ENCODE measurements at regions not wholly inside any gene's neighbourhood (a gene's known extent, or its start where the extent isn't known, plus 50 kb on each side); places are given as distances from the start of the nearest gene placed in this dataset.

DNA sequence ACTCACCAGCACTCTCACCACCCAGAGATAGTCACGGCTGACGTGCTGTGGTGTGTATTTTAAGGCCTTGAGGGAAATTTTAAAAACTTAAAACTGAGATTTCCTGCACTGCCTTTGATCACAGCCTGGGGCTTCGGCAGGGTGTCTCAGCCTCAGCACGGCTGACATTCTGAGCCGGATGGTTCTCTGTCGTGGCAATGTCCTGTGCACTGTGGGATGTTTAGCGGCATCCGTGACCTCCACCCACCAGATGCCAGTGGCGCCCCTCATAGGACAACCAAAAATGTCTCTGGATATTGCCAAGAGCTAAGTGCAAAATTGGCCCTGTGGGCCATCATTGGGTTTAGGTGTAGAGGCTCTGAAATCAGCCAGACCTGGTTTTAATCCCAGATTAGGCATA lies 142.2 kb upstream of the KCNG1 start:
- intact Hi-C loops (cut with DNase I) = no loop called here
- H3K4me1 ChIP-seq (ENCODE audit: insufficient read depth) = no peaks in the 10 kb centered on the region
- DNase-seq = no peak
- H3K27ac ChIP-seq = no peak overlapping the region
- H3K27me3 ChIP-seq = no peaks in the 10 kb centered on the region
- H3K9me3 ChIP-seq = no peaks in the 10 kb centered on the region
- 74 to 83% (median 78%) methylated on average over 9 of the region's 9 CpGs for WGBS, 3 donors
- no peaks in the 10 kb centered on the region for H3K36me3 ChIP-seq
- TF ChIP-seq POLR2A (IDR thresholded peaks at IDR 0.05) (no peak), EP300 (IDR thresholded peaks at IDR 0.05) (no peak)
- TF ChIP-seq, protein P1, sequence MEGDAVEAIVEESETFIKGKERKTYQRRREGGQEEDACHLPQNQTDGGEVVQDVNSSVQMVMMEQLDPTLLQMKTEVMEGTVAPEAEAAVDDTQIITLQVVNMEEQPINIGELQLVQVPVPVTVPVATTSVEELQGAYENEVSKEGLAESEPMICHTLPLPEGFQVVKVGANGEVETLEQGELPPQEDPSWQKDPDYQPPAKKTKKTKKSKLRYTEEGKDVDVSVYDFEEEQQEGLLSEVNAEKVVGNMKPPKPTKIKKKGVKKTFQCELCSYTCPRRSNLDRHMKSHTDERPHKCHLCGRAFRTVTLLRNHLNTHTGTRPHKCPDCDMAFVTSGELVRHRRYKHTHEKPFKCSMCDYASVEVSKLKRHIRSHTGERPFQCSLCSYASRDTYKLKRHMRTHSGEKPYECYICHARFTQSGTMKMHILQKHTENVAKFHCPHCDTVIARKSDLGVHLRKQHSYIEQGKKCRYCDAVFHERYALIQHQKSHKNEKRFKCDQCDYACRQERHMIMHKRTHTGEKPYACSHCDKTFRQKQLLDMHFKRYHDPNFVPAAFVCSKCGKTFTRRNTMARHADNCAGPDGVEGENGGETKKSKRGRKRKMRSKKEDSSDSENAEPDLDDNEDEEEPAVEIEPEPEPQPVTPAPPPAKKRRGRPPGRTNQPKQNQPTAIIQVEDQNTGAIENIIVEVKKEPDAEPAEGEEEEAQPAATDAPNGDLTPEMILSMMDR (IDR thresholded peaks at IDR 0.05) = no peak
- no peak overlapping the region for H3K4me3 ChIP-seq

DNA sequence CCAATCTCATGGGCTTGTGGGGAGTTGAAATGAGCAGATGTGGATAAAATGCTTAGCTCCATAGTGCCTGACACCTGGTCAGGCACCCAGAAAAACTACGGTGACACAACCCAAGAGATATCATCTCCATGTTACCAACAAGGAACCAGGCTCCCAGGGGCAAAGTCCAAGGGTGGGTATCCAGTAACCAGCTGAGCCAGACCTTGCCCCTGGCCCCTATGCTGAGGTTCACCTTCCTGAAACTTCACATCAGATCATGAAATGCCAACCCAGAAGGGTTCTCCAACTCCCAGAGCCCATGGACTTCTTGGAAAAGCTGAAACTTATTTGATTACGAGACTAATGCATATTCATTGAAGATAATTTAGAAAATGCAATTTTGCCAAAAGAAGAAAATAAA lies 141.8 kb upstream of the KCNG1 start:
- no peak for DNase-seq
- Histone ChIP-seq H3K9me3 (no peaks in the 10 kb centered on the region), H3K36me3 (no peaks in the 10 kb centered on the region), H3K4me3 (no peak overlapping the region), H3K27me3 (no peaks in the 10 kb centered on the region), H3K4me1 (ENCODE audit: insufficient read depth) (no peaks in the 10 kb centered on the region), H3K27ac (no peak overlapping the region)
- TF ChIP-seq, protein P1 (IDR thresholded peaks at IDR 0.05) = no peak
- no peak for TF ChIP-seq POLR2A (IDR thresholded peaks at IDR 0.05)
- TF ChIP-seq EP300 (IDR thresholded peaks at IDR 0.05) = no peak
- intact Hi-C loops (cut with DNase I) = no loop called here
- 88 to 90% (median 88%) methylated on average over 2 of the region's 2 CpGs for WGBS, 3 donors

DNA sequence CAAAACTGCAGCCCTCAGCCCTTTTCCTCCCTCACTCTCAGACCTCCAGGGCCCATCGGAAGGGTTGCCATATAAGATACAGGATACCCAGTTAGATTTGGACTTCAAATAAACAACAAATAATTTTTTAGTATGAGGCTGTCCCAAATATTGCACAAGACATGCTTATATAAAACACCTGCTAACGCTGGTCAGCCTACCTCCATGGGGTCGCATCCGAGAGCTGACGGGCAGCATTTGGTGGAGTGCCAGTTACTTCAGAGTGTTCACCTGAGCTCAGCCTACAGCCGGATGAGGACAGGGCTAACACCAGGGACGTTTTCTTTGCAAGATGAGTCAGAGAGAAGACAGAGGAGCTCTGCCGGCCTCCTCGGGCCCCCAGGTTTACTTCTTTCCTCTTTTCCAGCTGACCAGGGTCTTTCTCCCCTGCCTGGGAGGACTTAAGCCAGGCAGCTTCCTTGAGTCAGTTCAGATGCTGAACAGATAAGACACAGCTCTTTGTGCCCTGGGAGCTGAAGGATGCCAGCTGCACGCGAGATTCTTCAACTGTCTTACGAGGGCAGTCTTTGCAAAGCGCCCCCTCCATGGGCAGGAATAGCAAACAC lies 141.2 kb upstream of the KCNG1 start:
- no peaks in the 10 kb centered on the region for H3K9me3 ChIP-seq
- H3K27ac ChIP-seq = no peak overlapping the region
- no peaks in the 10 kb centered on the region for H3K27me3 ChIP-seq
- H3K4me3 ChIP-seq = no peak overlapping the region
- no peak for DNase-seq
- no peak for TF ChIP-seq EP300 (IDR thresholded peaks at IDR 0.05)
- TF ChIP-seq, protein P1 (IDR thresholded peaks at IDR 0.05) = no peak
- H3K36me3 ChIP-seq = no peaks in the 10 kb centered on the region
- intact Hi-C loops (cut with DNase I) = no loop called here
- 66 to 70% (median 68%) methylated on average over 13 of the region's 13 CpGs for WGBS, 3 donors
- no peaks in the 10 kb centered on the region for H3K4me1 ChIP-seq (ENCODE audit: insufficient read depth)

DNA sequence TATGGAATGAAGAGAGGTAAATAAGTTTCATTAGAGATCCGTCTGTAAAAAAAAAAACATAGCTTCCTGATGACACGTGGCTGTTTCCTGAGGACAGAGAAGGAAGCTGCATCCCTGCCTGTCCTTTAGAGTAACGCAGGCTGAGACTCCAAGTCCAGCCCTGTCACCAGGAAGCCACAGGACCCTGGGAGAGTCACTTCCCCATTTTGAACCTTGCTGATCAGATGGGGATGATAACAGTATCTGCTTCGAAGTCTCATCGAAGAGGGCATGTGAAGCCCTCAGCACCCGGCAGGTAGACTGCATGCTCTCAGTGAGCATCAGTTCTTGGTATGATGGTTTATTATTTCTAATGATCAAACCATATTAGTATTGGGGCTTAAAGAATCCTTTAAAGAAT lies 139.1 kb upstream of the KCNG1 start:
- no peaks in the 10 kb centered on the region for H3K27me3 ChIP-seq
- no peak overlapping the region for H3K27ac ChIP-seq
- no peaks in the 10 kb centered on the region for H3K9me3 ChIP-seq
- intact Hi-C loops (cut with DNase I) = no loop called here
- H3K36me3 ChIP-seq = no peaks in the 10 kb centered on the region
- no peak for DNase-seq
- WGBS, 3 donors = 68 to 79% (median 78%) methylated on average over 6 of the region's 6 CpGs
- no peak for TF ChIP-seq POLR2A (IDR thresholded peaks at IDR 0.05)
- no peak for TF ChIP-seq EP300 (IDR thresholded peaks at IDR 0.05)
- TF ChIP-seq, protein P1 (IDR thresholded peaks at IDR 0.05) = no peak
- H3K4me3 ChIP-seq = no peak overlapping the region
- no peaks in the 10 kb centered on the region for H3K4me1 ChIP-seq (ENCODE audit: insufficient read depth)
